HG03064 (cell line): ENCODE measurements at regions not wholly inside any gene's neighbourhood (a gene's known extent, or its start where the extent isn't known, plus 50 kb on each side); places are given as distances from the start of the nearest gene placed in this dataset.
"Not testable (repeated sequence)": the region's sequence is repeated elsewhere in the genome, so short reads cannot be mapped to it uniquely, and the experiment has no call there.

Experiments used
- ATAC-seq: cut with Tn5 transposase; IDR thresholded peaks from one replicate; pipeline ENCODE4 v1.9.1; 2021; ENCODE audit warnings: low read depth; ENCODE audit not compliant: unreplicated experiment

DNA sequence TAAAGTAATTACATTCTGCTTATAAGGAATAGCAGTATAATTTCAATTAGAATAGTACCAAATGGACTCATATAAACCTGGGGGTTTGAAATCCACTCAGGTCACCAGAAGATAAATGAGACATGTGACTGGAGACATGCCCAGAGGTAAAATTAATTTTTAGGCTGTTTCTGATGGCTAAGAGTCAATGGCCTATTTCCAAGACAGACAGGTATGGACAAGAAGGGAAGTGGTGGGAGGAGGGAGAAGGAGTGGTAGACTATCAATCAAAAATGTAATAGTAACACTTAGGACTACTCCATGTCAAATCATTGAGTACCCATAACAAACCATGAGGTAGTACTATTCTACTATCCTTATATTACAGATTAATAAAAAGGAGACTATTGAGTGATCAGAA lies 544.0 kb downstream of the GALC start:
- ATAC-seq: no peak

DNA sequence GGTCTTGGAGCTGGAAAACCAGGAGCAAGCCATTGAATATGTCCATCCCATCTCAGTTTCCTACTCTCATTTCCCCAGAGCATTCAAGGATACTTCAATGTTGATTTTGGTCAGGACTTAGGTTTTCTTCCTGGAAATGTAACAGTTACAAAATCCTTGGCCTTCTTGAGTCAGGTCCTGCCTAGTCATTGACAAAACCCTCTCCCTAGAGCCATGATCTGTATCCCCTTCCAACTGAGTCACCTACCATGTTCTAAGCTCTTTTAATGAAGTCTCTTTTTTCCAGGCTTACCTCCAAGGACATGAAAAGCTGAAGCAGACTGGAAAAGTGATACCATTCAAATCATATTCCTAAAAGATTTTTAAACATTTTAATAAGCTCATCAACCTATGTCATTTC lies 549.2 kb downstream of the GALC start:
- no peak for ATAC-seq

DNA sequence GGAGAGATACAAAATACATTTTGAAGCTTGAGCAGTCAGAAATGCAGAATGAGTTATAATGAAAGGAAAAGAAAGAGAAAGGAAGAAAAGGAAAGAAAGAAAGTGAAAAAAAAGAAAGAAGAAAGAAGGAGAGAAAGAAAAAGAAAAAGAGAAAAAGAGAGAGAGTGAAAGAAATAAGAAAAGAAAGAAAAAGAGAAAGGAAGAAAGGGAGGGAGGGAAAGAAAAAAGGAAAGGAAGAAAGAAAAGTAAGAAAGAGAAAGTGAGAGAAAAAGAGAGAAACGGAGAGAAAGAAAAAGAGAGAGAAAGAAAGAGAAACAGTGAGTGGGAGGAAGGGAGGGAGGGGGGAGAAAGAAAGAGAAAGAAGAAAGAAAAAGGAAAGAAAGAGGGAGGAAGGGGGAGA lies 549.9 kb downstream of the GALC start:
- no peak for ATAC-seq

DNA sequence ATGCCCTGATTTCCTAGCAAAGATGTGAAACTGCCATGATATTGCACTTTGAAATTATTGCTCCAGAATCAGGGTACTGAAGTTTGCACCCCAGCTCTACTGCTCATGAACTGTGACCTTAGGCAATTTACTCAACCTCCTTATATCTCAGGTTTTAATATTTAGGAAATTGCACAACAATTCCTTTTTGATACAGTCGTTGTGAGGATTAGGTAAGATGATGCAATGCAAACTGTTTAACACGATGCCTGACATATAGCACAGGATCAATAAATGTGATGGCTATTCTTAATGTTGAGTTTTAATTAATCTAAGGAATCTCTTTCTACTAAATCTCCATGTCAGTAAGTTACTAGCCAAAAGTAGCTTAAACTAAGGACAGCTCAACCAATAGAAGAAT lies 555.8 kb downstream of the GALC start:
- no peak for ATAC-seq

DNA sequence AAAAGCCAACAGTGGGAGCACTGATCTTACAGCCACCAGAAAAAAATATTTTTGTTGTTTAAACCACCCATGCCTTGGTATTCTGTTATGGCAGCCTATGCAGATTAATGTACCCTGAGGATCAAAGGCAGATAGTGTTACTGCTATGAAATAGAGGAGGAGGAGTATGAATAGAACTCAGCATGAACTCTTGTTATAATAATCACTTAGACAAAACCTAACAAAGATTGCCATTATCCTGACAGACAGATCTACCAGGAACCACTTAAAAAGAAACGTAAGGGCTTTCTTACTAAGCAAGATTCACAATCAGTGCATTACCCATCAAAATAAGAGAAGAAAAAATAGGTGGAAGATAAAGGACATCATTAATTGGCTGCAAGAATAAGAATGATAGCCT lies 558.3 kb downstream of the GALC start:
- ATAC-seq: no peak

DNA sequence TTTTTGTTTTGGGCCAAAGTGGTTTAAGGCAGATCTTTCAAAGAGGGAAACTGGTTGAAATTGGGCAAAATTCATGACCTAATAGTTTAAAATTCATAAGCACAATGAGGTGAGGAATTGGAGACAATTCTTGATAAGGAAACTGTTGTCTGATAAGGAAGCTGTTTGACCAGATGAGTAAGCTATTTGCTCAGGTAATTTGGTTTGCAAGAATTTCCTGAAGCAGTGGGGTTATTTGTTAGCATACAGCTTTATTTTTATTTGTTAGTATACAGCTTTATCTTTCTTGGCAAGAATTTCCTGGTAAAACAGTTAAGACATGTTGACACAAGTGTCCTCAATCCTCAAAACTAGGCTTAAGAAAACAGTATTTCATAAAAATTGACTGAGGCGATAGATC lies 559.0 kb downstream of the GALC start:
- no peak for ATAC-seq

DNA sequence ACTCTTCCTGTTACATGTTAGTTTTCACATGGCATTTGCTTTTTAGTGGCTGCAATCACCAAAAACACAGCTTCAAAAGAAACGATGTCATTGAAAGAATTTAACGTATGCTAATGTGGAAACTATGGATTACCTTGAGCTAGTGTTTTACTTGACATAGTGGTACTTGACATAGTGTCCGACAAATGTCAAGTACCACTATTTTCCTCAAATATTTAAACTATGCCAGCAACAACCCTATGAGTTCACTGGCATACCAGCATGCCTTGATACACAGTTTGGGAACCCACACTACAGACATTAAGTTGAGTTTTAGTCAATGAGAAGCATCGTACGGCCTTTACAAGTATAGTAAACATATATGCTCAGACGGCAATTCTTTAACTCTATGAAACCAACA lies 560.3 kb downstream of the GALC start:
- no peak for ATAC-seq

DNA sequence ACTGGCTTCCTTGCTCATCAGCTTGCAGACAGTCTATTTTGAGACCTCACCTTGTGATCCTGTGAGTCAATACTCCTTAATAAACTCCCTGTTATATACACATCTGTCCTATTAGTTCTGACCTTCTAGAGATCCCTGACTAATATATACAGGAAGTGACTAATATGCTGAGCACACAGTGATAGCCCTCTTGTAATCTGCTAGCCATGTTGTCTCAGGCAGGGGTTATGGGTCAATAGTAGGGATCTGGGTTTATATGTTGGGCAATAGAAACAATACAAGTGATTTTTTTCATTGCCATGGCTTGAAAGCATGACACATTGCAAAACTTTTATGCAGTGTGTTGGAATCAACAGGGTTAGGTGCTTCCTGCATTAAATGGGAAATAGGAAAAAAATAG lies 562.2 kb downstream of the GALC start:
- no peak for ATAC-seq

DNA sequence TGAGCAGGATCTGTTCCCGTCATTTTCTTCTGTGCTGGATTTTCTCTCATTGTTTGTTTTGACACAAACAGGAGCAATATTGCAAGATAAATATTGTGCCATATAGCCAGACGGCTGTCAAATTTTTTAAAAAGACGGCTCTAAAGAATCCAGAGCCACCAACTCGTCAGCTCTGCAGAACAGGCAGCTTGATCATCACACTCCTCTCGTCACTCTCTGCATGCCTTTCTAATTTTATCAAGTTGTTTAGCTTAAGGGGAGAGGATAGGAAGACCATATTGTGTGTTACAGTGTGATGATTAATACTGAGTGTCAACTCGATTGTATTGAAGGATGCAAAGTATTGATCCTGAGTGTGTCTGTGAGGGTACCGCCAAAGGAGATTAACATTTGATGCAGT lies 562.8 kb downstream of the GALC start:
- ATAC-seq: no peak

DNA sequence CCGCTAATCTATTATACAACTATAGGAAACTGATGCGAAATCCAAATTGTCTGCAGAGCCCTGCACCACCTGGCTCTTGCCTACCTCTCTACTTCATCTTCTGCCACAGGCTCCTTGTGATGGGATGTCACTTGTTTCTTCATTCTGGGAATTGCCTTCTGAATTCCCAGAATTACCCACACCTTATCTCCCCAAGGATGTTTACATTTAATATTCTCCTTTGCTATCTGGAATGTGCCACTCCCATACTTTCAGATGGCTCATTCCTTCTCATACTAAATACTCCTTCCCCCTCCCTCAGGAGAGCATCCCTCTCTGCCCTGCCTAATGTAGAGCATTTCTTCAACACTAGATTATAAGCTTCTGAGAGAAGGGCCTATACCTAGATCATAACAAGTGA lies 573.1 kb downstream of the GALC start:
- no peak for ATAC-seq

DNA sequence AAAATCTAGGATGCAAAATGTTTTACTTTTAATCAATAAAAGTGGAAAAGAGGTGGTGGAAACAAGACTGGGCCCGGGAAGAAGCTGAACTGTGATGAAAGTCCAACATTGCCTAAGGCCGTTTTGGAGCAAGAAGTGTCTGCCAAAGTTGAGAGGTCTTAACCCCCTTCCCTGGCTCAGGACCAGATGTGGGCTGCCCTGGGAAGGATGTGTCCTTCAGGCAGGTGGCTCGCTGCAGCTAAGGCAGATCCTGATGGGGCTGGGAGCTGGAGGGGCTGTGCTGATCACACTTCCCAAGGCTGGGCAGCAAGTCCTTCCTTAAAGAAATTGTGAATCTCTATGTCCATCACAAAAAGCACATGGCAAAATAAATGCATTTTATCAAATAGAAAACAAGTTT lies 581.6 kb downstream of the GALC start:
- no peak for ATAC-seq

DNA sequence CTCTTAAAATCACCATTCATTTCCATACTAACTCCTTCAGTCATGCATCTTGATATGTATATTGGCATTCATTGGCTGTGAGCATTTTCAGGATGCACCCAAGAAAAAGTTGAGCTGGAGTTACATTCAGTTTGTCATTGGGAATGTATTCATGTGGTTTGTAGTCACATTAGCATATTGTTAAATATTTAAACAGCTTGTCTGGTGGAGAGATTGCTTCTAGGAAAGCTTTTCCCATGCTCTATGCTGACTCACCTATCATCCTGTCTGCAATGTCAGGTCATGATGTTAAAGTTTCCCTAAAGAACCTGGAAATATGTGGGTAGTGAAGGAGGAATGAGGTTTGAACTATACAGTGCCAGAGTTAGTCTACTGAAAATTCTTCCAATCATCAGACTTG lies 583.6 kb downstream of the GALC start:
- no peak for ATAC-seq

DNA sequence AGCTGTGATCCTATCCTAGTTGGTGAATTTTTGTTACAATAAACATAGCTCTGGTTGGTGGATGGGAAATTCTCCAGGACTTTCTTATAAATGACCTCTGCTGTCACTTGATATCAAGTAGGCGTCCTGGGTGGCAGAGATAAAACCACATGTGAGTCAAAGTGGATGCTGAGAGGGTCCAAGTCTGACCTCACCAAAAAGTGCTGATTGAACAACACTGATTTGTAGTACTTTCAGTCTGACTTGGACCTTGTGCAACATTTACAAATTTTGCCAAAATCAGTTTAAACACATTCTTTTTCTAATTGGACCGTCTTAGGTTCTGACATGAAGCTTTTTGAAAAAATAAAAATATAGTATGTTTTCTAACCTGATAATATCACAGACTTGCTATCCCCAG lies 585.6 kb downstream of the GALC start:
- ATAC-seq: no peak

DNA sequence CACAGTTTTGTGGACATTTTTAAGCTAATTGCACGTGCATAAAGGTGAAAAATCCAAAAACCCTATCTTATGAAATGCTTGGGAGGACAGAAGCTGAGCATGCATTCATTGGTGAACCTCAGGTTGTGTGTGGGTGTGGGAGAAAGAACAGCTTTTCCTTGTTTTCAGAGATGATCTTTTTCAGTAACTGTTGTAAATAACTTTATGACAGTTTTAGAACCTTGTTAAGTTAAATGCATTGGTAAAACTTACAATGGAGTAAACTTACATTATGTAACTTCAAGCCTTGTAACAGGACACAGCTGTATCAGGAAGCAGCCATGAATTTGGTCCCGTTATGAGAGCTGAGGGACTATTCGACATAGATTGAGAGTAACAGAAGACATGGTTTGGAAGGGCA lies 587.4 kb downstream of the GALC start:
- ATAC-seq: no peak

DNA sequence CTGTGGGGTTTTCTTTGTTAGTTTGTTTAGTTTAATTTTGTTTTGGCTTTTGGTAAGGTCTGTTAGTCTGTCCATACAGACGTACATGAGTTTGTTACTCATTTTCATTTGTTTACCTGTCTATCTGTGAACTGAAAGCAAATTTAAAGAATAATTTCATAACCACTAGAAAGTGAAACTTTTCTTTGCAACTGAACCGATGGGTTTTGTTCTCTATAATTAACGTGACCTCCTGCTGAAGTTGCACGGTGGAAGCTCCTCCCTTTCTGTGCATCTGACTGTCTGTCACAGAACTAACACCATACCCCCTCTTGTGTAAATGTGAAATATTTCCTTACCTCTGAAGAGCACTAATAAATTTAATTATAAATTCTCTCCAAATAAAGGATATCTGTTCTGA lies 595.5 kb downstream of the GALC start:
- no peak for ATAC-seq

DNA sequence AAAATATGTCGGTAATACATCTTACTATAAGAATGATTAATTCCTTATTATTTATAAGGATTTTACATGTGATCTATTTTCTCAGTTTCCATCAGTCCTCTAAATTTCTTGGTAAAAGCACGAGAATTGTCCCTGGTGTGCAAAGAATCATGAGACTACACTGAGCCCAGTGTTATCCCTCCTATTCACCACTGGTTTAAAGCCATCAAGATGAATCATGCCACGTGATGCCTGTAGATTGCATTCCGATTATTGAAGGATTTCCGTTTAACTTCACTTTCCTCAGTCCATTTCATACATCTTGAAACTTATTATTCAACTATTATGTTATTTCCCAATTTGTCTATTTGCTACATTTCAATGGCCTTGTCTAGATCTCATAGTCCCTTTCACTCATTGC lies 601.9 kb downstream of the GALC start:
- no peak for ATAC-seq

DNA sequence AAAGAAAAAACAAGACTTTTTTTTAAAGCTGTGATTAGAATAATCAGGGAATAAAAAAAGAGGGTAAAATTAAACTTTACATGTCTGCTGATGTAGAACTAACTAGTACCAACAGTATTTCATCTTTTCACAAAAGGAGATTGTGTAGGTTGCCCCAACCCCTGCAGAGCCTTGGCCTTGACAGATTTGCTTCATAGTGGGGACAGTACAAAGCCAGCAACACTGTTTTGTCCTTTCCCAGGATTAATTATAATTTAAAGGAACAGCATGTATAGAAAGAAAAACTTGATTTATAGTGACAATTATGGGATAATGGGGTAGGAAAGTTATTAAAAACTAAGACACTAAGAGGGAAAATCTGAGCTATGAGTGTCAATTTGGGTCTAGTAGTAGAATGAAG lies 604.0 kb downstream of the GALC start:
- ATAC-seq: no peak

DNA sequence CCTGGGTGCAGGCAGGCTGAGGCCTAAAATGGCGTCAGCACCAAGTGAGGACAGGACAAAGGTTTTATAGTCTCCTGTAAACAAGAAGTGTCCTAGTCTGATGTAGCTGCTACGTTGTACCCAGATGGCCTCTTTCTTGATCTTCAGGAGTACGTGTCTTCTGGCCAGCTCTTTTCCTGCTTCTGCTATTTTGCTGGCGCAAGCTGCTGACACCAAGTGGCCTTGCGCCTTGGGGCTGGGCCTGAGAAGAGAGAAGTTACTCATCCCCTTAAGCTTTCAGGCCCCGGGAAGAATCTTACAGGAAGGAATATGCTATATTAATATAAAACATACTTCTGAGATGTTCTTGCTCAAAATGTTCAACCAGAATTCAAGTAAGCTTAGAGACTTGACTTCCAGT lies 605.2 kb downstream of the GALC start:
- no peak for ATAC-seq

DNA sequence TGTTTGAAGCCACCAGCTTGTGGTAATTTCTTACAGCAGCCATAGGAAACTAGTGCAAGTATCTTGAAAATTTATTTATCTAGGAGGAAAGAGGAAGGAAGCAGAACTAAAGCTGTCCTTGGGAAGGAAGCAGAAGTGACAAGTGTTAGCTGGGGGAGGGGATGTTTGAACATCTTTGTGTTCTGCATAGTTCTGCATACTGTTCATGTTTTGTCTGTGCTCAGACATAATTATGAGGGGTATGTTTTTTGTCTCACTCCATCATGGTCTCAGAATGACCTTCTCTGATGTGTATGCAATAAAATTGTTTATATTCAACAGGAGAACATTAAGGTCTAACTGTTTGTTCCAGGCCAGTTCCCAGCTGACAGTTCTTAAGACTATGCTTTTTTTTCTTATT lies 606.5 kb downstream of the GALC start:
- ATAC-seq: no peak

DNA sequence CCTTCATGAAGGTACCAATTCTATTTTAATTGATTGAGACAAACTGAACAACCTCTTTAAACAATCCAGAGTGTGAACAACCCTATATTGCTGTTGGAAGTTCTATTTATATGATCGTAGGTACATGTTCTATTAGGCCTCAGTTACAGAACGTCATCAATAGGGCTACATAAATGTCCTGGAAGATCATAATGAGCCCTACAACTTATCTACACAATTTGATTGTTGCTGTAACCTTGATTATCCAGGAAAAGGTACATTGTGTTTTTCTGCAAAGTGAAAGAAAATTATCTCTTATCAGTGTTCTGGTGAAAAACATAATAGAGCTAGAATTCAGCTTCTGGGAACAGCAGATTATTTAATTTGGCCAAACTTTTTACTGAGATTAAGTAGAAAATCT lies 612.9 kb downstream of the GALC start:
- ATAC-seq: no peak

DNA sequence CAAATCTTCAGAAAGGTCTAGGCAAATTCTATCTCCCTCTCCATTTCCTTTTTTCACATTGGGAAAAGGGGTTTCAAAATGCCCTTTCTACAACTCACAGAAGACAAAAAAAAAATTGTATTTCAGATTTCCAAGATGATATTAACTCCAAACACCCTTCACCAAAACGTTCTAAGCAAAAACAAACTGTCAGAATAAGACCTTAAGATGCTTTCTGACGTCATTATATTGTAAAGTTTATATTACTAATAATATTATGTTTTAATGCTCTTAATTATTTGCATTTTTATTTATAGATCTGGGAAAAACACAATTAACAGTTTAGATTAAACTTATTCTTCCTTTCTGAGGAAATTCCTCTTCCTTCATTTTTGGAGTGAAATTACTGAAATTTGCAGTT lies 624.2 kb downstream of the GALC start:
- ATAC-seq: no peak

DNA sequence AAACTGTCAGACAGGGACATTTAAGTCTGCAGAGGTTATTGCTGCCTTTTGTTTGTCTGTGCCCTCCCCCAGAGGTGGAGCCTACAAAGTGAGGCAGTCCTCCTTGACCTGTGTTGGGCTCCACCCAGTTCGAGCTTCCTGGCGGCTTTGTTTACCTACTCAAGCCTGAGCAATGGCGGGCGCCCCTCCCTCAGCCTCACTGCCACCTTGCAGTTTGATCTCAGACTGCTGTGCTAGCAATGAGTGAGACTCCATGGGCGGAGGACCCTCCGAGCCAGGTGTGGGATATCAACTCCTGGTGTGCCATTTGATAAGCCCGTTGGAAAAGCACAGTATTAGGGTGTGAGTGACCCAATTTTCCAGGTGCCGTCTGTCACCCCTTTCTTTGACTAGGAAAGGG lies 632.7 kb downstream of the GALC start:
- ATAC-seq: not testable (repeated sequence)

DNA sequence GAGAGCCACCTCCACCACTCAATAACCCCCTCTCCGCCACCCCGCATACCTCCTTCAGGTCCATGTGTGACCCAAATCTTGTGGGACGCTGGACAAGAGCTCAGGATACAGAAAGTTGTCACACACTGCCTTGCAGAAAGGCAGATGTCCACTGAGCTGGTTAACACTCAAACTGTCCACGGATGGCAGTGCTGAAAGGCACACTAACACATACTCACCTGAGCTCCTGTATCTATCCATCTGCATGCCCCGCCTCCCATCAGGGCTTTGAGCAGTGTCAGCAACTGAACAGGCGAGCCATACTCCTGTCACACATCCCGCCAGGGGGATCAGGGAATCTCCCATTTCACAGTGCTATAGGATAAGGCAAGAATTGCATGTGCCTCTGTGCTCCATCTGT lies 642.0 kb downstream of the GALC start:
- no peak for ATAC-seq

DNA sequence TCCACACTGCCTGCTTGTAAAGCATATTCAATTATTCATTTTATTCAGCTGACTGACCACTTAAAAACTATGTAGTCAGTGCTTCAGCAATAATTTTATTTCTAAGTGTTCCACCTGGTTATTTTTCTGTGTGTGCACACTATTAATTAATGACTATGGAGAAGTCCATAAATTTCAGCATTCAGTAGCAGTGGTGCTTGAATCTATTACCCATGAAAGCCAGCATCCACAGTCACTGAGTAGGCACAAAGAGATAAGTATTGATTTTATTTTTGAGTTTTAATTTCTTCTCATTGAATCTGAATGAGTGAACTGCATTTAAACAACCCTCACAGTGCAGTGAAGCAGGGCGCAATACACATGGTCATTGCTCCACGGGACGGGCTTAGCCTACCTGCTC lies 643.1 kb downstream of the GALC start:
- no peak for ATAC-seq
